Thoracic aorta (tissue), 2 donors: ENCODE measurements at regions not wholly inside any gene's neighbourhood (a gene's known extent, or its start where the extent isn't known, plus 50 kb on each side); places are given as distances from the start of the nearest gene placed in this dataset.

Experiments
- ATAC-seq: fragments of 150-250 bp; one replicate; pipeline ENCODE4 v1.8.0; 2017; ENCODE audit warnings: low read depth; ENCODE audit not compliant: insufficient number of reproducible peaks, low FRiP score
- DNase-seq: peaks from one replicate; pipeline ENCODE4 v3.0.0-alpha.2; 2020; ENCODE audit warnings: low spot score
- H3K27ac ChIP-seq, 2 donors: fragments of 200-600 bp; sonication (generic); 1 replicate in 1 of 2; 2 replicates in 1 of 2; pipeline ENCODE4 v1.5.1; 2016; ENCODE audit warnings: mild to moderate bottlenecking in 2 of 2, moderate library complexity in 2 of 2
- H3K27me3 ChIP-seq: fragments of 200-600 bp; sonication (generic); replicated peaks from 2 replicates; pipeline ENCODE4 v1.6.0; 2016; ENCODE audit warnings: mild to moderate bottlenecking; ENCODE audit not compliant: insufficient read depth
- H3K36me3 ChIP-seq: fragments of 200-600 bp; sonication (generic); one replicate; pipeline ENCODE4 v1.5.1; 2016
- H3K4me1 ChIP-seq, 2 donors: fragments of 200-600 bp; sonication (generic); 1 replicate in 1 of 2; 2 replicates in 1 of 2; pipeline versions ENCODE4 v1.5.1 to v1.6.0; 2016; ENCODE audit warnings: low read depth in 2 of 2, mild to moderate bottlenecking in 1 of 2; ENCODE audit not compliant: control insufficient read depth in 1 of 2
- H3K4me3 ChIP-seq: fragments of 200-600 bp; sonication (generic); 2 replicates; pipeline ENCODE4 v1.5.1; 2016; ENCODE audit warnings: mild to moderate bottlenecking
- H3K9me3 ChIP-seq: fragments of 200-600 bp; sonication (generic); 2 replicates; pipeline ENCODE4 v1.5.1; 2016
- TF ChIP-seq, protein P1 (sequence below): fragments of 200-600 bp; sonication (generic); IDR thresholded peaks from one replicate; pipeline ENCODE4 v1.5.1; 2019; ENCODE audit warnings: antibody characterized with exemption

DNA sequence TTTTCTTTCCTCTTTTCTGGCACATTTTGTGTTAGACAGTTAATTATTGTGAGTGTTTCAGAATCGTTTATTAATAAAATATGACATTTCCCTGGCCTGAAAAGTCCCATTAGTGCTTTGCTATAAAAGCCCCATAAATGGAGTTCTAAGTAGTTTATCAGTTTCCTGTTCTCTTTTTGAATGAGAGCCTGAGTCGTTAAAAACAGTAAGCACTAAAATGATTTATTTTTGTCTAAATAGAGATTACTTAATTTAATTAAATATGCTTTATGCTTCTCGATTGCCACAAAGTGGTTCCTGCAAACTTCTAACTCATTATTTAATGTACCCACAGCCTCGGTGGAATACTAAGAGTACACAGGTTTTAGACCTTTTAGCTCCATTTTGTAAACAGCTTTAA is 577.9 kb downstream of the C6orf118 start:
- H3K4me1 ChIP-seq = no peaks in the 10 kb centered on the region
- no peak overlapping the region for H3K4me3 ChIP-seq
- no peaks in the 10 kb centered on the region for H3K27me3 ChIP-seq
- no peaks in the 10 kb centered on the region for H3K9me3 ChIP-seq
- no peak for ATAC-seq
- DNase-seq = no peak
- no peaks in the 10 kb centered on the region for H3K36me3 ChIP-seq
- TF ChIP-seq, protein P1, sequence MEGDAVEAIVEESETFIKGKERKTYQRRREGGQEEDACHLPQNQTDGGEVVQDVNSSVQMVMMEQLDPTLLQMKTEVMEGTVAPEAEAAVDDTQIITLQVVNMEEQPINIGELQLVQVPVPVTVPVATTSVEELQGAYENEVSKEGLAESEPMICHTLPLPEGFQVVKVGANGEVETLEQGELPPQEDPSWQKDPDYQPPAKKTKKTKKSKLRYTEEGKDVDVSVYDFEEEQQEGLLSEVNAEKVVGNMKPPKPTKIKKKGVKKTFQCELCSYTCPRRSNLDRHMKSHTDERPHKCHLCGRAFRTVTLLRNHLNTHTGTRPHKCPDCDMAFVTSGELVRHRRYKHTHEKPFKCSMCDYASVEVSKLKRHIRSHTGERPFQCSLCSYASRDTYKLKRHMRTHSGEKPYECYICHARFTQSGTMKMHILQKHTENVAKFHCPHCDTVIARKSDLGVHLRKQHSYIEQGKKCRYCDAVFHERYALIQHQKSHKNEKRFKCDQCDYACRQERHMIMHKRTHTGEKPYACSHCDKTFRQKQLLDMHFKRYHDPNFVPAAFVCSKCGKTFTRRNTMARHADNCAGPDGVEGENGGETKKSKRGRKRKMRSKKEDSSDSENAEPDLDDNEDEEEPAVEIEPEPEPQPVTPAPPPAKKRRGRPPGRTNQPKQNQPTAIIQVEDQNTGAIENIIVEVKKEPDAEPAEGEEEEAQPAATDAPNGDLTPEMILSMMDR = no peak
- no peak overlapping the region for H3K27ac ChIP-seq

DNA sequence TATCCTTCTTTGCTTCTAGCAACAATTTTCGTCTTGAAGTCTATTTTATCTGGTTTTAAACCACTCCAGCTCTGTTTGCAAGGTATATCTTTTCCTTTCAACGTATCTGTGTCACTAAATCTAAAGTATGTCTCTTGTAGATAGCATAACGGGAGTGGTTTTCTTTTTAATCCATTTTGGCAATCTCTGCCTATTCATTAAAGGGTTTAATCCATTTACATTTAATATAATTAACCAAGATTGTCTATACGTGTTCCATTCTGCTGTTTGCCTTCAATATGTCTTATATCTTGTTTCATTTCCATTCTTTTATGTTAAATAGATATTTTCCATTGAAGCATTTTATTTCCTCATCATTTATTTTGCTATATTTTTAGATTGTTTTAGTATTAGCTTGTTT is 587.9 kb downstream of the C6orf118 start:
- TF ChIP-seq, protein P1 = no peak
- Histone ChIP-seq H3K4me1 (no peaks in the 10 kb centered on the region), H3K27me3 (no peaks in the 10 kb centered on the region), H3K4me3 (no peak overlapping the region), H3K9me3 (no peaks in the 10 kb centered on the region), H3K27ac (no peak overlapping the region), H3K36me3 (no peaks in the 10 kb centered on the region)
- DNase-seq = no peak
- ATAC-seq = no peak

DNA sequence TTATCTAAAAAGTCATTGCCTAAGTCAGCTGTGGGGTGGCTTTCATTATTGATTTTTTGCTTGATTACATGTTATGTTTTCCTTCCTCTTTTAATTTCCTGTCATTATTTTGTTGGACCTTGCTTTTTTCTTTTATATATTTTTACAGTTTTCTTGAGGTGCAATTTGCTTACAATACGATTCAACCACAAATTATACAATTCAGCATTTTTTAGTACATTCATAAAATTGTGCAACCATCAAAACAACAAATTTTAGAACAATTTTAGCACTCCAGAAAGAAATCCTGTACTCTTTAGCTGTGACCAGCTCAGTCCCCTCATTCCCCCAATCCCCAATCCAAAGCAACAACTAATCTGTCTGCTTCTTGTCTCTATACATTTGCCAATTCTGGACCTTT is 608.9 kb downstream of the C6orf118 start:
- no peaks in the 10 kb centered on the region for H3K36me3 ChIP-seq
- ATAC-seq (no peak), DNase-seq (no peak)
- no peaks in the 10 kb centered on the region for H3K9me3 ChIP-seq
- H3K4me1 ChIP-seq = no peaks in the 10 kb centered on the region
- no peaks in the 10 kb centered on the region for H3K27me3 ChIP-seq
- no peak overlapping the region for H3K4me3 ChIP-seq
- H3K27ac ChIP-seq = no peak overlapping the region
- TF ChIP-seq, protein P1 = no peak

DNA sequence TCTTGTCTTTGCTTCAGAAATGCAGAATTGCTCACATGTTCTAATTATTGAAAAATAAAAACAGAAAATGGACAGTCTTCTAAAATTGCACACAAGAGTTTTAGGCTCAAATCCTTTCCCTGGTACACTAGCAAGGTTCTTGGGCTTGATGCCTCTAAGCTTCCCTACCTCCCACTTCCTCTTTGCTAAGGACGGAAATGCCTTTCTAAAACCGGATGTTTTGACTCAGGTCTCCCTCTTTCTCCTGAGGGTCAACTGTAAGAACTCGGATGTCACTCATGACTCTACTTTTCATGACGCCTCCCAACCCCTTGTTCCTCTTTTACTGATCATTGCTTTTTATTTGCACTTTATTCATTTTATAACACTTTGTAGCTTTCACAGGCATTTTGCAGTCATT is 613.5 kb downstream of the C6orf118 start:
- DNase-seq = no peak
- no peak for ATAC-seq
- TF ChIP-seq, protein P1 = no peak
- no peak overlapping the region for H3K4me3 ChIP-seq
- H3K9me3 ChIP-seq = no peaks in the 10 kb centered on the region
- no peaks in the 10 kb centered on the region for H3K27me3 ChIP-seq
- H3K27ac ChIP-seq = no peak overlapping the region
- no peaks in the 10 kb centered on the region for H3K36me3 ChIP-seq
- H3K4me1 ChIP-seq = no peaks in the 10 kb centered on the region

DNA sequence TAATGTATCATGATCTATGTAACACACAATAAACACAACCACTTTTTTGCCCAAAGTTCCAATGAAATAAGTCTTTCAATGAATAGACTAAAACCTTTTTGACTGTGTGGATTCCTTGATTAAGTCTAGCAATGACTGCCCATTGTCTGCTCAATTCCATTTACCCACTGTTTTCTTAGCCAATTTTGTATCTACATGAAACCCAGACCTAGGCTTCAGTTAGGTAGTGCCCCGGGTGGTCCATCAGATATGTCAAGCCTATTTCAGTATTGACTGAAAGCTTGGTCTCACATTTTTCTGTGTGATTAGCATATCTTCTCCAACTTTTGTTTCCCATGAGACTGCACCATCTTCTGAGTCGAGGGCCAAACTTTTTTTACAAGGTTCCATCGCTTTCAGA is 615.0 kb downstream of the C6orf118 start:
- H3K27ac ChIP-seq = no peak overlapping the region
- H3K9me3 ChIP-seq = no peaks in the 10 kb centered on the region
- no peak overlapping the region for H3K4me3 ChIP-seq
- DNase-seq (no peak), ATAC-seq (no peak)
- no peaks in the 10 kb centered on the region for H3K27me3 ChIP-seq
- no peaks in the 10 kb centered on the region for H3K4me1 ChIP-seq
- no peaks in the 10 kb centered on the region for H3K36me3 ChIP-seq
- TF ChIP-seq, protein P1 = no peak
